DMS 273 treated with DMSO at 0.1 percent for 48 hours (cell line): ENCODE measurements at regions not wholly inside any gene's neighbourhood (a gene's known extent, or its start where the extent isn't known, plus 50 kb on each side); places are given as distances from the start of the nearest gene placed in this dataset.

Source experiments
- DNase-seq: peaks from one replicate; lab custom pipeline; 2025; lab: John Stamatoyannopoulos, UW

GRCh38 chr12:108462686-108463085 is 52.4 kb upstream of the FICD start:
- no peak for DNase-seq

DNA sequence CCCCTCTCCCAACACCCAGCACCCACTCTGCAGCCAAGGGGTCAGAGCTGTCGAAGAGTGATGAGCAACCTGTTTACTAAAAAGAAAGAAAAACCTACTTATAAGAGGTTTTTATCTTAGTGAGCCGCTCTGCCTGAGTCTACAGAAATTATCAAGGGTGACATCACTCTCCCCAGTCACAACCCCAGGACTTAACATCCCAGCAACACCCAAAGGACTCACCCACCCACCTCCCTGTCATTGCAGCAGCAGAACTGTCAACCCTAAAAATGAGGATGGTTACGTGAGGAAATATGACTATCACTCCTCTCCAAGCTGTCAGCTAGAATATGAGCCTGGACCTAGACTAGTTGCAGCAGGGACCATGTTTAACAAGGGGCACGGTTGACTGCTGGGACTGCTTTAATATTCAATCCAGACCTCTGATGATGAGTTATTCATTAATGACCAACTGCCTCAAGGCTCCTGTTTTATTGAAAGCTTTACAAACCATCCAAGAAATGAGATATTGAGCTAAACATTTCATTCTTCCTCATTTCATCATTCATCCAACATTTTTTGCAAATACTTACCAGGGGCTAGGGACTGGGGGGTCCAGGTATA is 53.9 kb upstream of the FICD start:
- no peak for DNase-seq

- DNase-seq: no peak
Observed at GRCh38 chr12:108459149-108459548, 55.9 kb upstream of the FICD start.

DNA sequence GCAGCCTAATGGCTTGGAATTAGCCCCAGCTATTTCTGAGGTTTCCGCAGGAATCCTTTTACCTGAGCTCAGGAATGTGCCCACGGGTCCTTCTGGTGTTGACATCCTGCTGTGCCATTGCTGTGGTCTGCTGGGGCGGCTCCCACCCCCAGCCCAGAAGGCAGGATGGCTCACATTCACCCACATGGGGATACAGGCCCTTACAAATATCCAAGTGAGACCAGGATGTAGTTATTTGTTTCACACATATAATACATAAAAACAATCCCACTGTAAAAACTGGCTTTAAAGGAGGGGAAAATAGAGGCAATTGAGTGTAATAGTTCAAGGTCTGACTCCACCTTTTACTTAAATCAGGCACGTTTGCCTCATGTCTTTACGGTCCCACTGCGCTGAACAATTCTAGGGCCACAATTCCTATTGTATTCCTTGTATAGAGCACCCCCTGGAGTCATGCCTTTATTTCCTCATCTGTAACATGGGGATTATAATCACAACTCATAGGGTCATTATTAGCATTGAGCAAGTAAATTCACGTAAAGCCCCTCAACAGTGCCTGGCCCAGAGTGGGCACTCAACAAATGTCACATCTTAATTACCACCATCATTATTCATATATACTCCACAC is 57.2 kb upstream of the FICD start:
- DNase-seq: no peak

GRCh38 chr12:108457006-108457733 is 57.9 kb upstream of the FICD start:
- DNase-seq: peak; percentile 10

- no peak for DNase-seq
Observed at GRCh38 chr12:108455706-108456105, 59.4 kb upstream of the FICD start.

GRCh38 chr12:108454539-108455139 is 60.4 kb upstream of the FICD start:
- DNase-seq: no peak

GRCh38 chr12:108449478-108449877 is 65.6 kb upstream of the FICD start:
- DNase-seq: no peak

DNA sequence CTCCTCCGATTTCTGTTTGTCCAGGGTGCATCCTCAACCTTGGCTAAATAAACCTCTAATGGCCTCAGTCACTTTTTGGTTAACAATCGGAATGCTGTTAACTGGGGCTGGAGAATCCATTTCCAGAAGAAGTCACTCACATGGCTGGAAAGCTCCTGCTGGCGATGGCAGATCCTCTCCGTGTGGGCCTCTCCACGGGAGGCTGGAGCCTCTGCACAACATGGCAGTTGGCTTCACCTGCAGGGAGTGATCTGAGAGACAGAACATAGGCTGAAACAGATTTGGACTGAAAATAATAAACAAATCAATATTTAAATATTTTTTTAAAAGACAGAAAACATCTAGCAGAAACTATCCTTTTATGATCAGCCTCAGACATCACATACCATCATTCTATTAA is 66.8 kb upstream of the FICD start:
- DNase-seq: no peak

DNA sequence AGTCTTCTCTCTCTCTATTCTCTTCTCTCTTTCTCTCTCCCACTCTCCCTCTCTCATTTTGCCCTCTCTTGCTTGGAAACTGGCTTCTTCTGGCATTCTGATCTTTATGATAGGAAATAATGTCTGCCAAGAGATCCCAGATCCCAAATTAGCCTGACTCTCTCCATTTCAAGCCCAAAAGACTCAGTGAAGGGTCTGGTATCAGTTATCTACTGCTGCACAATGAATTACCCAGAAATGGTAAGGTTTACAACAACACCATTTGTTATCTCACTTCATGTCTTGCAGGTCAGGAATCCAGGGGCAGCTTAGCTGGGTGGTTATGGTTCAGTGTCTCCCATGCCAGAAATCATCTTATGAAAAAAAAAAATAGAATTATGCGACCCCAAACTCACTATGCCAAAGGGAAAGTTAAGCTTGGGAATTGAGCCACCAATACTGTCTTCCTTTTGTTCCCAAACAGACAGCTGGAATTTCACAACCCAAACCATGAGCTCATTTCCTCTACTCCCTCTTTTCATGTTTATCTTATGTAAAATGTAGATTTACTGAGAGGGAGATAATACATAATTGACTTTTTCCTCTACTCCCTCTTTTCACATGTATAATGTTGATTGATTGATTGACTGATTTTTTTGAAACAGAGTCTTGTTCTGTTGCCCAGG is 67.8 kb upstream of the FICD start:
- DNase-seq: no peak

GRCh38 chr12:108446766-108447165 is 68.3 kb upstream of the FICD start:
- no peak for DNase-seq

GRCh38 chr12:108442910-108443309 is 72.2 kb upstream of the FICD start:
- no peak for DNase-seq

GRCh38 chr12:108442067-108442466 is 73.0 kb upstream of the FICD start:
- DNase-seq: no peak

GRCh38 chr12:108441549-108441948 is 73.5 kb upstream of the FICD start:
- no peak for DNase-seq

DNA sequence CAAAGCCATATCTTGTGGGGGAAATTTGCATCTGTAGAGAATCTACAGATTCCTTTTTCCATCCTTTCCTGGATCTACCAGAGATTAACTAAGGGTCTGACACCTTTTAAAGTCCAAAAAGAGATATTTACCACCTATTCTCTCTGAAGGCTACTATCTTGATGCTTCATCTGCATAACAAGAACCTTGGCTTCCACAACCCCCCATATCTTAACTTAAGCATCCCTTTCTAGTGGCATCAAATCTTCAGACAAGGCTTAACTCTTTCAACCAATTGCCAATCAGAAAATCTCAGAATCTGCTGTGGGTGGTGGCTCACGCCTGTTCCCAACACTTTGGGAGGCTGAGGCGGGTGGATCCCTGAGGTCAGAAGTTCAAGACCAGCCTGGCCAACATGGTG is 74.3 kb upstream of the FICD start:
- DNase-seq: no peak

DNA sequence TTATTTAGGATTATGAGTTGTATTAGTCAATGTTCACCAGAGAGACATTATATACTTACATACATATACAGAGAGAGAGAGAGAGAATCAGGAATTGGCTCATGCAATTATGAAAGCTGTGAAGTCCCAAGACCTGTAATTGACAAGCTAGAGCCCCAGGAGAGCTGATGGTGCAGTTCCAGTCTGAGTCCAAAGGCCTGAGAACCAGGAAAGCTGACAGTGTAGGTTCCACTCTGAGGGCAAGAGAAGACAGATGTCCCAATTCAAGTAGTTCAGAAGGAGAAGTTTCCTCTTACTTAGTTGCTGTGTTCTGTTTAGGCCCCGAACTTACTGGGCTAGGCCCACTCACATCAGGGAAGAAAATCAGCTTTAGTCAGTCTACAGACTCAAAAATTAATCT is 76.4 kb upstream of the FICD start:
- no peak for DNase-seq

- DNase-seq: no peak
Observed at GRCh38 chr12:108432423-108433121, 82.5 kb upstream of the FICD start.

- no peak for DNase-seq
Observed at GRCh38 chr12:108430926-108431325, 84.2 kb upstream of the FICD start.

- DNase-seq: peak; percentile 11
Observed at GRCh38 chr12:108430245-108430644, 84.8 kb upstream of the FICD start.

GRCh38 chr12:108425238-108425795 is 86.2 kb upstream of the CMKLR1 start:
- DNase-seq: no peak

- no peak for DNase-seq
Observed at GRCh38 chr12:108424816-108425215, 85.7 kb upstream of the CMKLR1 start.

GRCh38 chr12:108424026-108424425 is 84.9 kb upstream of the CMKLR1 start:
- no peak for DNase-seq
